ENCODE measurements at regions not wholly inside any gene's neighbourhood (a gene's known extent, or its start where the extent isn't known, plus 50 kb on each side); places are given as distances from the start of the nearest gene placed in this dataset.

DNA sequence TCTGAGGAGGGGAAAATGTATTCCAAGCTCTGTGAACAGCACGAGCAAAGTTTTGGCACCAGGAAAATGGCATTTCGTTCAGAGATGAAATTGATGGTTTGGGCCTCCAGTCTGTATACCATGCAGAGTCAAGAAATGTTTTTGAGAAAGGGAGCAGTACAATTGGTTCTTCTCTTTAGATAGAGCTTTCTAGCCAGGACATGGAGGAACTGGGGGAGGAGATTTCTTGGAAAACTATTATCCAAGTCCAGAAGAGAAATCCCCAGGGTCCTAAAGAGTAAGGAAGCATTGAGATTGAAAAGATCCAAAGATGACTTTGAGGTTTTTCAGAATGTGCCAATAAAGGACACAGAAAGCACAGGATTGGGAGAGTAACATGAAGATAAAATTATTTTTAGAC is 432.4 kb downstream of the TNS1 start:
- DNase-seq, result no peak

- no peak for DNase-seq
These were observed 434.4 kb downstream of the TNS1 start for GRCh38 chr2:217568289-217568971.

GRCh38 chr2:217563565-217563964 is 439.2 kb downstream of the TNS1 start:
- DNase-seq, result no peak

DNA sequence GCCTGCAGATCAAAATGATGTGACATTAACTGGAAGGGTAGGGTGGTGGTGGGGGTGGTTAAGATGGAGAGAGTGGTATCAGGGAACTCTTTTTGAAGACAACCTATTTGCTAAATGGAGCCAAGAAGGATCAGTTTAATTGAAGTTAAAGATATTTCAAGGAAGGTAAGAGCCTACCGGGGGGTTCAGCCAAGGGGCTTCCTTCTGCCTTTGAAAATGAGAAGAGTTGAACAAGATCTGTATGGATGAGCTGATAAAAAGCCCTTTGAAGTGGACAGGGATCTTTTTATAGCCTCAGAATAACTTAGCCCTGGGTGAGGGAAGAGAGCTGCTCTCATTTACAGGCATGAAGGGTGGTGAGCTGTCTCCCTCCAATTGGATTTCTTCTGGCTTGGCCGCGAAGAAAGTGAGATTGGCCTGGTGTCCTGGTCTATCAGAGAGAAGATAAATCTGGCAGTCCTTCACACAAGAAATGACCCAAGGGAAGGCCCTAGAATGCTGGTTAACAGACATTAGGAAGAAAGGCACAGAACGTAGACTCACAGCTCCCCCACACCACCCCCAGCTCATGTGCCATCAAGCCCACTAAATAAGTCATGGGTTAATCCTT is 439.8 kb downstream of the TNS1 start:
- no peak for DNase-seq

GRCh38 chr2:217559084-217559483 is 443.7 kb downstream of the TNS1 start:
- DNase-seq, result no peak

- no peak for DNase-seq
These were observed 447.5 kb downstream of the TNS1 start for GRCh38 chr2:217555081-217555876.

DNA sequence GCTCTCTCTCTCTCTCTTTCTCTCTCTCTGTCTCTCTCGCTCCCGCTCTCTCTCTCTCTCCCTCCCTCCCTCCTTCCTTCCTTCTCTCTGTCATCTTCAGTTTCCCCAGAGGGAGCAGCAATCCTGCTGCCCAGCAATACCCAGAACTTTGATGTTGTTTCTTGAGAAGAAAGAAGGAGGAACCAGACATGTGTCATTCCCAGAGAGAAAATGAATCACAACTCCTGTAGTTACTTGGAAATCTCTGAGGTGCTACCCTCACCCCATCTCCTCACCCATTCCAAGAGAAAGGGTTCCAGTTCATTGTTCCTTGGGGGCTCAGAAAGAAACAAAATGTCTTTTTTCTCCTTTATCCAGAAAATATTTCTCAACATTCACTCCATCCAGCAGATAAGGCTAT is 449.1 kb downstream of the TNS1 start:
- no peak for DNase-seq

DNA sequence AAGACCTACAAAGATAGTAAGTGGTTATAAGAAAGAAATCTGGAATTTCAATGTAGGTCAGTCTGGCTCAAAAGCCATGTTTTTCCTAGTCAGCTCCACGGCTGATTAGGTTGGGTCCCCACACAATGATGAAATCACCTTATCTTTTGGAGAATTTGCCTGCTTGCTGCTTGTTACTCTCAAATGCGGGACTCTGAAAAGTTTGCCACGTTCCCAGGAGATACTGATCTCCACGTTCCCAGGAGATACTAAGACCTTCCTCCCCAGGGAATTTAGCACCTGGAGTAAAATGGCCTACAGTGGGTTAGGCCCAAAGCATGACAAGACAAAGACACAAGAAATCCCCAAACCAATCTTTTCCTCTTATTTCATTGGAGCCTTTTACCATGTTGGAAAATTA is 449.6 kb downstream of the TNS1 start:
- no peak for DNase-seq

GRCh38 chr2:217552081-217552480 is 450.7 kb downstream of the TNS1 start:
- no peak for DNase-seq

DNA sequence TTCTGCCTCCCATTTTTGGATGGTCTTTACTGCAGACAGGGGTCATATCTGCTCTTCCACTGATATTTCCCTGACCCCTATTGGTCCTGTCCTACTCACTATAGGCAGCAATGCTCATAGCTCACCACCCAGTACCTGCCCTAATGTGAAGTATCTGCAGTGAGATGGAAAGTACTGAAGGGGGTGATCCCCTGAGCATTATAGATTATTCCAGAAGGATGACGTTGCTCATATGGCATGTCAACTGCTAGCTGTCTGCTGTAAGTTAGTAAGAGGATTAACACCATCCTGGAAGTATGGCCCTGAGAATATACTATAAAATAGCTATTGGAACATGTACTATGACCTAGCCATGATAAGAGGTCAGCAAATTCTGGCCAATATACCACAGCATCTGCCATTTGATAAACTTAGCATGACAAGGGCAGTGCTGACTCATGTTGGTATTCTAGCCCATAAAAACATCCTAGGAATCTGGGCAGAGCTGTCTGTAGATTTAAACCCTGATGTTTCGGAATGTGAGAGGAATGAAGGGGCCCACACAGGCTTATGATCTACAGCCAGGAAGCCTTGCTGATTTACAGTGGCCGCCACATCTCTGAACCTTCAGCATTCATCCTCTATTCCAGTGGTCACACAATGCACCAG is 451.4 kb downstream of the TNS1 start:
- no peak for DNase-seq

- DNase-seq, result no peak
These were observed 463.7 kb downstream of the TNS1 start for GRCh38 chr2:217539126-217539525.

- no peak for DNase-seq
These were observed 464.1 kb downstream of the TNS1 start for GRCh38 chr2:217538719-217539118.

GRCh38 chr2:217535957-217536708 is 466.7 kb downstream of the TNS1 start:
- DNase-seq, result no peak

DNA sequence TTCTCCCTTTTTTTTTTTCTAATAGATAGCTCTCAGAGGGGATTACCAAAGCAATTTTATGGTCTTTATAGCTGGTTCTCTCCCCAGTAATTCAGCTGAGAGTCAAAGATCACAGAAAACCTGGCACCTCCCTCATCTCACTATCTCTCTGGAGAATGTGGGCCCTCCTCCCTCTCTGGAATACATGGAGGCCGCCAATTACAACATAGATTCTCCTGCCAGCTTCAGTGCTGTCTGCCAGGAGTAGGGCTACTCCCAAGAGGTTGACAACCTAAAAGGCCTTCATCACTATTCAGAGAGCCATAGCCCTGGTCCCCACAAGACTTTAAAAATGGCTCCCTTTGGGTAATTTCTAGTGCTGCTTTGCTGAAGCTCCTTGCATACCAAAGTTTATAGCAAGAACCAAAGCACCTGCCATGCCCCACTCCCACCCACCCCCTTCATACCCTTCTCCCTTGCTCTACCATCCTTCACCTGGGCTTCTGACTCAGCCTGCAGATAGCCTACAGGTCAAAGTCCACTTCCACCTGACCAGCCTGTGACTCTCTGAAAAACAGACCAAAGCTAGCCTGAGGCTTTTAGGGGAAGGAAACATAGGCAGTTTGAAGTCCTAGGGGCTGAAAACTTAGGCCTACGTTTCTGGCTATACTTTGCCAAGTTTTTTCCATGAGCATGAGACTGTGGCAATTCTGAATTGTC is 472.3 kb downstream of the TNS1 start:
- no peak for DNase-seq

DNA sequence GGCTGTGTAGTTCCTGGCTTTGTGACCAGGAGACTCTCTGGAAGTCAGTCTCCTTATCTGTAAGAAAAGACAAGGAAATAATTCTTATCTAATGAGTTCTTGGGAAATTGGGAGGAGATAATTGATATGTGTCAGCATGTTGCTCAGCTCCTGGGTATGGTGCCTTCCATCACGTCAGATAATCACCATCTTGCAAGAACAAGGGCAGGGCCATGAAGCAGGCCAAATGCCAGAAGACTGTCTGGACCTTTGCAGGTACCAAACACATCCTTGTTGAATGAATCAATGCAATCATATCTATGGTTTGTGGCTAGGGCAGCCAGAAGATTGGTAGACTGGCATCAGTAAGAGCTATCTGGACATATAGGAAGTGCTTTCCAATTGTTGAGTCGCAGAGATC is 473.5 kb downstream of the TNS1 start:
- no peak for DNase-seq

- DNase-seq, result no peak
These were observed 475.1 kb downstream of the TNS1 start for GRCh38 chr2:217527590-217528202.

DNA sequence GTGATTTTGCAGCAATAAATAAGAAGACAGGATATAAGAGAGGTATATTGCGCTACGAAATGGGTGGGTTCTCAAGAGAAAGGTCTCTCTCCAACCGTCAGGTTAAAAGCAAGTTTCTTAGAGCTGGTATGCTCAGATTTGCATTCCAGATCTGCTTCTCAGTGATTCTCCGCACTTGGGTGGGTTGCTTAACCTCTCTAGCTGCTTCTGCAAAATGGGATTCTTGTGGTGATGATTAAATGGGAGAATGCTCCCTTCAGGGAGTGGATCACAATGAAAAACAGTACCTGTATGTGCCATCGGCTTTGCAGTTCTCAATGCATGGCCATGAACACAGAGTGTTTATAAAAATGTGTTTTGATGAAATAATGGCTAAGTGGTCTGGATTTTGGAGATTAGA is 477.7 kb downstream of the TNS1 start:
- DNase-seq, result no peak

DNA sequence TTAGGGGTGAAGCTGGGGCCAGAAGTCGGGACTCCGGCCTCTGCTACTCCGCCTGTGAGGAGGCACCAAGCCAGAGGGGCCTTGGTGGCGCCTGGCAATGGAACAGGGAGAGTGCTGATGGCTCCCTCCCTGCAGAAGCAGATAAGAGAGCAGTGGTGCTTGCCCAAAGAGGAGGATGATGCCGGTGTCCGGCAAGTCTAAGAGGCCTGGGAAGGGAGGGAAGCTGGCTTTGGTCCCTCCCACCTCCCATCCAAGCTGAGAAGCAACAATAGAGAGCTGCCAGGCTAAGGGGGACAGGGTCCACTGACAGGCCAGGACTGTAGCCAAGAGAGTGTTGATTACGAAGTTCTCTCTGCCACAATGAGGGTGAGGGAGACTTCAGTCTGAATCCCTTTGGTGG is 479.5 kb downstream of the TNS1 start:
- no peak for DNase-seq

- no peak for DNase-seq
These were observed 481.0 kb downstream of the TNS1 start for GRCh38 chr2:217521820-217522219.

- no peak for DNase-seq
These were observed 482.3 kb downstream of the TNS1 start for GRCh38 chr2:217520356-217521010.

- DNase-seq, result no peak
These were observed 485.4 kb downstream of the TNS1 start for GRCh38 chr2:217517402-217517801.
